Mesenchymal stem cell (in vitro differentiated cells and primary cell): ENCODE measurements at regions not wholly inside any gene's neighbourhood (a gene's known extent, or its start where the extent isn't known, plus 50 kb on each side); places are given as distances from the start of the nearest gene placed in this dataset.

Experiments
- DNase-seq: peaks from one replicate; pipeline ENCODE4 v3.0.0-alpha.2; 2013
- H2AFZ ChIP-seq: one replicate; pipeline ENCODE4 v1.6.1; 2013; ENCODE audit warnings: low read depth, mild to moderate bottlenecking, control low read depth, inconsistent platforms, low read length, moderate library complexity
- H2AK5ac ChIP-seq: 2 replicates; pipeline ENCODE4 v1.6.1; 2013; ENCODE audit warnings: low read length, moderate library complexity, mild to moderate bottlenecking, inconsistent platforms; ENCODE audit not compliant: severe bottlenecking
- H2BK120ac ChIP-seq: one replicate; pipeline ENCODE4 v1.6.1; 2013; ENCODE audit warnings: low read depth, mild to moderate bottlenecking, inconsistent platforms, low read length, moderate library complexity
- H2BK12ac ChIP-seq, 2 experiments: one replicate each; pipeline ENCODE4 v1.6.1; 2013; ENCODE audit warnings: inconsistent platforms in 2 of 2, low read length in 2 of 2, mild to moderate bottlenecking in 2 of 2, moderate library complexity in 2 of 2, control low read depth in 1 of 2
- H2BK15ac ChIP-seq: one replicate; pipeline ENCODE4 v1.6.1; 2013; ENCODE audit warnings: mild to moderate bottlenecking, low read depth, inconsistent platforms; ENCODE audit not compliant: poor library complexity, severe bottlenecking
- H2BK5ac ChIP-seq: 2 replicates; pipeline ENCODE4 v1.6.1; 2013; ENCODE audit warnings: low read depth, mild to moderate bottlenecking, low read length, control low read depth, inconsistent platforms; ENCODE audit not compliant: poor library complexity, severe bottlenecking
- H3K14ac ChIP-seq, 2 experiments: one replicate each; pipeline ENCODE4 v1.6.1; 2013; ENCODE audit warnings: inconsistent platforms in 2 of 2, low read length in 2 of 2, control low read depth in 1 of 2, mild to moderate bottlenecking in 1 of 2, moderate library complexity in 1 of 2
- H3K18ac ChIP-seq, 2 experiments: one replicate each; pipeline ENCODE4 v1.6.1; 2013; ENCODE audit warnings: inconsistent platforms in 2 of 2, low read length in 2 of 2, control low read depth in 1 of 2, low read depth in 1 of 2, mild to moderate bottlenecking in 1 of 2
- H3K23ac ChIP-seq, 2 experiments: one replicate each; pipeline ENCODE4 v1.6.1; 2013; ENCODE audit warnings: inconsistent platforms in 2 of 2, low read length in 2 of 2, mild to moderate bottlenecking in 2 of 2, moderate library complexity in 2 of 2, control low read depth in 1 of 2
- H3K27ac ChIP-seq: 2 replicates; pipeline ENCODE4 v1.5.1; 2013; ENCODE audit warnings: mild to moderate bottlenecking, moderate library complexity, low read length, control low read depth, inconsistent platforms; ENCODE audit not compliant: poor library complexity, severe bottlenecking
- H3K27me3 ChIP-seq, 2 experiments: 2 replicates each; pipeline versions ENCODE4 v1.6.1 to v1.7.0; 2013; ENCODE audit warnings: low read length in 2 of 2, mild to moderate bottlenecking in 2 of 2, moderate library complexity in 2 of 2, control low read depth in 1 of 2, inconsistent platforms in 1 of 2; ENCODE audit not compliant: control insufficient read depth in 1 of 2, insufficient read depth in 1 of 2
- H3K36me3 ChIP-seq, 2 experiments: 2 replicates each; pipeline versions ENCODE4 v1.6.1 to v1.7.0; 2013; ENCODE audit warnings: low read length in 2 of 2, control low read depth in 1 of 2, inconsistent platforms in 1 of 2, low read depth in 1 of 2, mild to moderate bottlenecking in 1 of 2; ENCODE audit not compliant: insufficient read depth in 2 of 2, control insufficient read depth in 1 of 2
- H3K4ac ChIP-seq, 2 experiments: one replicate each; pipeline ENCODE4 v1.6.1; 2013; ENCODE audit warnings: inconsistent platforms in 2 of 2, low read length in 2 of 2, mild to moderate bottlenecking in 2 of 2, moderate library complexity in 2 of 2, control low read depth in 1 of 2, low read depth in 1 of 2
- H3K4me1 ChIP-seq: 2 replicates; pipeline ENCODE4 v1.6.1; 2013; ENCODE audit warnings: low read depth, low read length, control low read depth; ENCODE audit not compliant: control insufficient read depth, insufficient read depth
- H3K4me2 ChIP-seq: 2 replicates; pipeline ENCODE4 v1.6.1; 2013; ENCODE audit warnings: low read length, mild to moderate bottlenecking, inconsistent platforms; ENCODE audit not compliant: poor library complexity, severe bottlenecking
- H3K4me3 ChIP-seq, 2 experiments: 2 replicates each; pipeline versions ENCODE4 v1.5.1 to v1.7.0; 2013; ENCODE audit warnings: low read length in 2 of 2, mild to moderate bottlenecking in 2 of 2, control low read depth in 1 of 2, low read depth in 1 of 2; ENCODE audit not compliant: insufficient read depth in 1 of 2
- H3K79me1 ChIP-seq: replicated peaks from 2 replicates; pipeline ENCODE4 v1.6.1; 2013; ENCODE audit warnings: mild to moderate bottlenecking, control low read depth, low read length, inconsistent platforms; ENCODE audit not compliant: poor library complexity, severe bottlenecking
- H3K9ac ChIP-seq: 2 replicates; pipeline ENCODE4 v1.7.0; 2013; ENCODE audit warnings: mild to moderate bottlenecking, low read length, moderate library complexity
- H3K9me3 ChIP-seq: 2 replicates; pipeline ENCODE4 v1.7.0; 2013; ENCODE audit warnings: mild to moderate bottlenecking, low read length; ENCODE audit not compliant: control insufficient read depth
- H4K8ac ChIP-seq: one replicate; pipeline ENCODE4 v1.6.1; 2013; ENCODE audit warnings: inconsistent platforms, mild to moderate bottlenecking, low read length, moderate library complexity
- H4K91ac ChIP-seq: one replicate; pipeline ENCODE4 v1.6.1; 2013; ENCODE audit warnings: mild to moderate bottlenecking, low read length, inconsistent platforms
- WGBS: methylation state at CpG from one replicate; pipeline ENCODE4 v1.1.7; 2013; ENCODE audit warnings: mixed read lengths; 5-methylcytosine and 5-hydroxymethylcytosine counted together

DNA sequence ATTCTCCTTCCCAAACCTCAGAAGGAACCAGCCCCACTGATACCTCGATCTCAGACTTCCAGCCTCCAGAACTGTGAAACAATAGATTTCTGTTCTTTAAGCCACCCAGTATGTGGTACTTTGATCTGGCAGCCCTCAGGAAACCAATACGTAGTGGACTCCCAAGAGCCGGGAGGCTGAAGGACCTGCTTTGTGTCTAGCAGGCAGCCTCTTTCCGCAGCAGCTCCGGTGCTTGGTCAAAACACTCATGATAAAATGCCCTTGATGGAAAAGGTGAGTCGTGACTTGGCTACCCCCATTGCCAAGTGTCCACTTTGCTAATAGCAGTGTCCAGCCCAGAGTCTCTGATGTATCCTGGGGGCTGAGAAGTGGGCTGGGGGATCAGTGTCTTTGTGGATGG, 158.8 kb upstream of the TMTC4 start:
- no peak overlapping the region for H3K9ac ChIP-seq
- H4K8ac ChIP-seq: no peak overlapping the region
- no peak overlapping the region for H3K27ac ChIP-seq
- 73% methylated on average over 6 of the region's 6 CpGs for WGBS
- H3K4ac ChIP-seq: no peak overlapping the region
- H2AFZ ChIP-seq: no peak overlapping the region
- no peak overlapping the region for H2BK120ac ChIP-seq
- no peaks in the 10 kb centered on the region for H3K79me1 ChIP-seq
- H3K36me3 ChIP-seq: no peaks in the 10 kb centered on the region
- no peak for DNase-seq
- H2BK5ac ChIP-seq: no peak overlapping the region
- no peak overlapping the region for H3K4me3 ChIP-seq
- H3K27me3 ChIP-seq: no peaks in the 10 kb centered on the region
- H2AK5ac ChIP-seq: no peak overlapping the region
- no peak overlapping the region for H3K18ac ChIP-seq
- H3K14ac ChIP-seq: no peak overlapping the region
- no peak overlapping the region for H4K91ac ChIP-seq
- no peaks in the 10 kb centered on the region for H3K9me3 ChIP-seq
- H3K23ac ChIP-seq: no peak overlapping the region
- no peak overlapping the region for H2BK15ac ChIP-seq
- no peak overlapping the region for H2BK12ac ChIP-seq
- no peak overlapping the region for H3K4me2 ChIP-seq
- no peaks in the 10 kb centered on the region for H3K4me1 ChIP-seq

DNA sequence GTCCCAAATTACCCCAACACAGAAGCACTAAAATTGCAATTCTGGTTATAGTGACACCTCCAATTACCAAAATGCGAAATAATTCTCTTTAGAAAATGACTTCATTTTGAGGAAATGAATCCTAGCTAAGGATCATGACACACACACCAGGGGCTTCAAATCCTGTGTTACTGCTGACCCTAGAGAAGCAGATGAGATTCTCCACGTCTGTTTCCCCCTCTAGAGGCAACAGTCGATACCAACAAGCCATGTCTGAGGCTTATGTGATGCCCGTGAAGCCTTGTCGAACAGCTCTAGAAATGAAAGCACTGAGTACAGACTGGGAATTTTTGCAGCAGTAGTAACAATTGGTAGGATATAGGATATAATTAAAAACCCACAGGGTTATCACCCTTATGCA, 153.6 kb upstream of the TMTC4 start:
- H3K36me3 ChIP-seq: no peaks in the 10 kb centered on the region
- no peak overlapping the region for H4K8ac ChIP-seq
- H3K9me3 ChIP-seq: no peaks in the 10 kb centered on the region
- no peak overlapping the region for H2BK15ac ChIP-seq
- no peaks in the 10 kb centered on the region for H3K4me1 ChIP-seq
- no peak overlapping the region for H3K18ac ChIP-seq
- H2AFZ ChIP-seq: no peak overlapping the region
- H3K27me3 ChIP-seq: no peaks in the 10 kb centered on the region
- no peak overlapping the region for H3K14ac ChIP-seq
- H3K4me2 ChIP-seq: no peak overlapping the region
- no peak overlapping the region for H2BK120ac ChIP-seq
- peak overlapping the region; percentile 57 for H3K9ac ChIP-seq
- no peak overlapping the region for H2BK12ac ChIP-seq
- H3K4ac ChIP-seq: no peak overlapping the region
- no peak for DNase-seq
- no peak overlapping the region for H3K4me3 ChIP-seq
- H2BK5ac ChIP-seq: no peak overlapping the region
- 66% methylated on average over 5 of the region's 5 CpGs for WGBS
- no peak overlapping the region for H4K91ac ChIP-seq
- H2AK5ac ChIP-seq: no peak overlapping the region
- H3K79me1 ChIP-seq: no peaks in the 10 kb centered on the region
- H3K23ac ChIP-seq: no peak overlapping the region
- H3K27ac ChIP-seq: no peak overlapping the region

- H3K4me2 ChIP-seq: no peak overlapping the region
Measured at GRCh38 chr13:100827489-100828176, 153.0 kb upstream of the TMTC4 start.

DNA sequence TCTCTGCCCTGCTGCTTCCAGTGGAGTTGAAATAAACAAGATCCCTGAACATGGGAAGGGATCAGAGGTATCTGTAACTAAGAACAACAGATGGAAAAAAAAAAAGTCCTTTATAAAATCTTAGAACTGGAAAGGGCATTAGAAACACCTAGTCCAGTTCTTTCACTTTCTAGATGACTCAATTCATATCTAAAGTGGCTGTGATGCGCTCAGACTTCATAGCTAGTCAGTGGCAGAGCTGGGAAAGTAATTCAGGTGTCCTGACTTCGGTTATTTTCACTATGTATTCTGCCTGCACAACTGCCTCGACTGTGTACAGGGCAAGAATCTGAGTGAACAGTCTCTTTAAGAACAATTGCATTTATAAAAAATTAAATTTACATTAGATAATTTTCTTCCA, 151.8 kb upstream of the TMTC4 start:
- no peak overlapping the region for H3K9ac ChIP-seq
- H3K14ac ChIP-seq: no peak overlapping the region
- H3K4me3 ChIP-seq: no peak overlapping the region
- H3K18ac ChIP-seq: no peak overlapping the region
- no peak overlapping the region for H2BK5ac ChIP-seq
- H2BK15ac ChIP-seq: no peak overlapping the region
- no peak overlapping the region for H3K4ac ChIP-seq
- no peak overlapping the region for H3K23ac ChIP-seq
- H3K27ac ChIP-seq: no peak overlapping the region
- H2AK5ac ChIP-seq: no peak overlapping the region
- no peak overlapping the region for H4K91ac ChIP-seq
- H2BK12ac ChIP-seq: no peak overlapping the region
- H3K4me1 ChIP-seq: no peaks in the 10 kb centered on the region
- no peaks in the 10 kb centered on the region for H3K9me3 ChIP-seq
- no peaks in the 10 kb centered on the region for H3K27me3 ChIP-seq
- 89% methylated on average over 2 of the region's 3 CpGs for WGBS
- no peak overlapping the region for H4K8ac ChIP-seq
- H3K36me3 ChIP-seq: no peaks in the 10 kb centered on the region
- no peak for DNase-seq
- H3K4me2 ChIP-seq: no peak overlapping the region
- no peak overlapping the region for H2BK120ac ChIP-seq
- H3K79me1 ChIP-seq: no peaks in the 10 kb centered on the region
- no peak overlapping the region for H2AFZ ChIP-seq

More at GRCh38 chr13:100827489-100828176, 153.0 kb upstream of the TMTC4 start:
- Histone ChIP-seq H2AFZ (no peak overlapping the region), H4K8ac (no peak overlapping the region), H2BK120ac (no peak overlapping the region), H3K36me3 (no peaks in the 10 kb centered on the region), H3K18ac (no peak overlapping the region), H3K4ac (no peak overlapping the region), H3K4me3 (peak overlapping the region in 1 of 2 experiments; percentile 31), H3K9ac (peak overlapping the region; percentile 57), H3K27ac (no peak overlapping the region), H2BK12ac (no peak overlapping the region), H3K9me3 (no peaks in the 10 kb centered on the region), H3K14ac (no peak overlapping the region), H3K79me1 (no peaks in the 10 kb centered on the region), H2BK5ac (no peak overlapping the region), H3K27me3 (no peaks in the 10 kb centered on the region), H3K23ac (no peak overlapping the region), H4K91ac (no peak overlapping the region), H2AK5ac (no peak overlapping the region), H2BK15ac (no peak overlapping the region), H3K4me1 (no peaks in the 10 kb centered on the region)
- WGBS: 74% methylated on average over 8 of the region's 8 CpGs
- DNase-seq: no peak
